GM10266 (cell line): ENCODE measurements at regions not wholly inside any gene's neighbourhood (a gene's known extent, or its start where the extent isn't known, plus 50 kb on each side); places are given as distances from the start of the nearest gene placed in this dataset.

Experiments used
- DNase-seq: peaks from one replicate; pipeline ENCODE4 v3.0.0; 2012; ENCODE audit errors: extremely low spot score
- CTCF ChIP-seq: IDR thresholded peaks from 2 replicates; pipeline ENCODE4 v1.5.1; 2012; ENCODE audit warnings: mild to moderate bottlenecking, low read depth; ENCODE audit not compliant: control insufficient read depth, insufficient read depth; ENCODE audit errors: missing control alignments

- DNase-seq, result no peak
- TF ChIP-seq CTCF, result no peak
These were observed 162.1 kb upstream of the VASH1 start for GRCh38 chr14:76599141-76599540.

GRCh38 chr14:76599559-76600287 is 161.5 kb upstream of the VASH1 start:
- DNase-seq, result no peak
- no peak for TF ChIP-seq CTCF

- no peak for DNase-seq
- TF ChIP-seq CTCF, result no peak
These were observed 157.6 kb upstream of the VASH1 start for GRCh38 chr14:76603713-76604112.

GRCh38 chr14:76607510-76607909 is 153.8 kb upstream of the VASH1 start:
- no peak for DNase-seq
- no peak for TF ChIP-seq CTCF

GRCh38 chr14:76612654-76613053 is 148.6 kb upstream of the VASH1 start:
- no peak for DNase-seq
- no peak for TF ChIP-seq CTCF

- no peak for TF ChIP-seq CTCF
These were observed 147.7 kb upstream of the VASH1 start for GRCh38 chr14:76613616-76614015.

GRCh38 chr14:76615331-76615730 is 145.9 kb upstream of the VASH1 start:
- DNase-seq, result no peak
- no peak for TF ChIP-seq CTCF

More at GRCh38 chr14:76613616-76614015, 147.7 kb upstream of the VASH1 start:
- DNase-seq, result no peak
